Spleen (tissue), 7 donors: ENCODE measurements at regions not wholly inside any gene's neighbourhood (a gene's known extent, or its start where the extent isn't known, plus 50 kb on each side); places are given as distances from the start of the nearest gene placed in this dataset.
"Not testable (repeated sequence)": the region's sequence is repeated elsewhere in the genome, so short reads cannot be mapped to it uniquely, and the experiment has no call there.

Source experiments
- CTCF ChIP-seq, 11 experiments: fragments of 200-600 bp in 7 of 11; fragments of 450-650 bp in 4 of 11; sonication (generic) in 4 of 11; IDR thresholded peaks in 8 of 11; conservative IDR thresholded peaks in 3 of 11; 1 replicate in 7 of 11; 2 replicates in 4 of 11; pipeline versions ENCODE4 v1.4.0 to v1.8.0; 2016 to 2021; ENCODE audit warnings: antibody characterized with exemption in 11 of 11, inconsistent platforms in 4 of 11, mild to moderate bottlenecking in 1 of 11
- POLR2A ChIP-seq, 3 donors: fragments of 450-650 bp; IDR thresholded peaks; one replicate each; pipeline ENCODE4 v1.5.1; 2017; ENCODE audit warnings: antibody characterized with exemption in 3 of 3, mild to moderate bottlenecking in 1 of 3
- POLR2AphosphoS5 ChIP-seq, 3 donors: sonication (generic); formaldehyde crosslinking; IDR thresholded peaks; one replicate each; pipeline ENCODE4 v1.5.1; 2017; ENCODE audit warnings: antibody characterized with exemption in 3 of 3
- donor health status: DM: no; HTN: no; CAD: no; lungs with moderate emphysema.
- donor health status: DM: no; HTN: no; CAD: no.
- donor health status: DM: no; HTN: no; CAD: no.

GRCh38 chr6:84291033-84291432 is 63.6 kb upstream of the CEP162 start:
- TF ChIP-seq CTCF (IDR thresholded peaks at IDR 0.05 in 8 of 11, conservative IDR thresholded peaks at IDR 0.05 in 3 of 11); POLR2AphosphoS5 (IDR thresholded peaks at IDR 0.05); POLR2A (IDR thresholded peaks at IDR 0.05): not testable (repeated sequence)
